IMR-90 (cell line): ENCODE measurements at regions not wholly inside any gene's neighbourhood (a gene's known extent, or its start where the extent isn't known, plus 50 kb on each side); places are given as distances from the start of the nearest gene placed in this dataset.

Experiments
- MXI1 ChIP-seq: IDR thresholded peaks from 2 replicates; pipeline ENCODE4 v1.6.1; 2012; ENCODE audit warnings: low read depth, mild to moderate bottlenecking, low read length, moderate library complexity, borderline replicate concordance
- POLR2A ChIP-seq: IDR thresholded peaks from 2 replicates; pipeline ENCODE4 v1.6.1; 2012; ENCODE audit warnings: mild to moderate bottlenecking, low read depth, low read length
- RAD21 ChIP-seq: IDR thresholded peaks from 2 replicates; pipeline ENCODE4 v1.6.1; 2012; ENCODE audit warnings: low read length, improper control_type of control experiment
- RFX5 ChIP-seq: IDR thresholded peaks from 2 replicates; pipeline ENCODE4 v1.8.0; 2012; ENCODE audit warnings: low read depth, mild to moderate bottlenecking, low read length, moderate library complexity
- TF ChIP-seq, protein P1 (sequence below): conservative IDR thresholded peaks from 2 replicates; pipeline ENCODE4 v1.5.1; 2012; ENCODE audit warnings: mild to moderate bottlenecking, low read depth, low read length, improper control_type of control experiment
- TF ChIP-seq, protein P2 (sequence below): fragments of 150-350 bp; IDR thresholded peaks from 2 replicates; pipeline ENCODE4 v1.6.1; 2017; ENCODE audit warnings: mild to moderate bottlenecking, antibody characterized with exemption, low read length, low read depth

DNA sequence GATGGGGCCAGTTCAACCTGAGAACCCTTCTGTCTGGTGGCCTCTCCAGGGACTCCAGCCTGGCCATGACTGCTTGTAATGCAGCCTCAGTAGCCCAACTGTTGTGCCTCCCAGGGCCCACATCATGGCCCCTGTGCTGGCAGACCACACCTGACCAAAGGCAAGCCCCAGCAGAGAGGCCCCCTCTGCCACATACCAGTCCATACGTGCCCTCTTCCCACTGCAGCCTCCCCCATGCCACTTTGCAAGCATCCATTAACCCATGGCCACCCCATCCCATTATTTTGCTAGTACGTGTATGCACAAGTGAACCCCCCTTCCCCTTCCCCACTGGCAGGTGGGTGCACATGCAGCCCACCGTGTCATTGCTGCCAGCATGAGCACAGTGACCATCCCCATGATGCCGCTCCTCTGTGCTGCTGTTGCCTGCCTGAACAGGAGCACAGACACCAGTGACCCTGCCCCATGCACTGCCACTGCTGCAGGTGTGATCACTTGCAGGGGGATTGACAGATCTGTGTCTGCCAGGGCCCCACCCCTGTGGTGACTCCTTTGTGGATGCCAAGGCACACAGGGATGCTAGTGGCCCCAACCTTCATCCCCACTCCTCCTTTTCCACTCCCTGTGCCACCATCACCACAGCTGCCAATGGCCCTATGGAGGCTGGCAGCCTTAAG is 330.0 kb upstream of the DSEL start:
- TF ChIP-seq RFX5: no peak
- TF ChIP-seq, protein P1, sequence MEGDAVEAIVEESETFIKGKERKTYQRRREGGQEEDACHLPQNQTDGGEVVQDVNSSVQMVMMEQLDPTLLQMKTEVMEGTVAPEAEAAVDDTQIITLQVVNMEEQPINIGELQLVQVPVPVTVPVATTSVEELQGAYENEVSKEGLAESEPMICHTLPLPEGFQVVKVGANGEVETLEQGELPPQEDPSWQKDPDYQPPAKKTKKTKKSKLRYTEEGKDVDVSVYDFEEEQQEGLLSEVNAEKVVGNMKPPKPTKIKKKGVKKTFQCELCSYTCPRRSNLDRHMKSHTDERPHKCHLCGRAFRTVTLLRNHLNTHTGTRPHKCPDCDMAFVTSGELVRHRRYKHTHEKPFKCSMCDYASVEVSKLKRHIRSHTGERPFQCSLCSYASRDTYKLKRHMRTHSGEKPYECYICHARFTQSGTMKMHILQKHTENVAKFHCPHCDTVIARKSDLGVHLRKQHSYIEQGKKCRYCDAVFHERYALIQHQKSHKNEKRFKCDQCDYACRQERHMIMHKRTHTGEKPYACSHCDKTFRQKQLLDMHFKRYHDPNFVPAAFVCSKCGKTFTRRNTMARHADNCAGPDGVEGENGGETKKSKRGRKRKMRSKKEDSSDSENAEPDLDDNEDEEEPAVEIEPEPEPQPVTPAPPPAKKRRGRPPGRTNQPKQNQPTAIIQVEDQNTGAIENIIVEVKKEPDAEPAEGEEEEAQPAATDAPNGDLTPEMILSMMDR: no peak
- TF ChIP-seq MXI1: no peak
- TF ChIP-seq RAD21: no peak
- TF ChIP-seq, protein P2, sequence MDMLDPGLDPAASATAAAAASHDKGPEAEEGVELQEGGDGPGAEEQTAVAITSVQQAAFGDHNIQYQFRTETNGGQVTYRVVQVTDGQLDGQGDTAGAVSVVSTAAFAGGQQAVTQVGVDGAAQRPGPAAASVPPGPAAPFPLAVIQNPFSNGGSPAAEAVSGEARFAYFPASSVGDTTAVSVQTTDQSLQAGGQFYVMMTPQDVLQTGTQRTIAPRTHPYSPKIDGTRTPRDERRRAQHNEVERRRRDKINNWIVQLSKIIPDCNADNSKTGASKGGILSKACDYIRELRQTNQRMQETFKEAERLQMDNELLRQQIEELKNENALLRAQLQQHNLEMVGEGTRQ: no peak
- TF ChIP-seq POLR2A: no peak
